ENCODE measurements at regions not wholly inside any gene's neighbourhood (a gene's known extent, or its start where the extent isn't known, plus 50 kb on each side); places are given as distances from the start of the nearest gene placed in this dataset.

- TF ChIP-seq TCF12 (IDR thresholded peaks at IDR 0.05; ENCODE audit: low read depth, low read length), result no peak
- no peak for TF ChIP-seq SRF (IDR thresholded peaks at IDR 0.05; ENCODE audit: low read depth, low read length)
- TF ChIP-seq CEBPB (IDR thresholded peaks at IDR 0.05; ENCODE audit: low read depth, low read length), result no peak
- TF ChIP-seq RNF2 (IDR thresholded peaks at IDR 0.05; ENCODE audit: borderline replicate concordance, low read depth, low read length, missing control alignments, poor library complexity, severe bottlenecking), result no peak
- no peak for TF ChIP-seq NRF1 (IDR thresholded peaks at IDR 0.05; ENCODE audit: low read depth, low read length)
These were observed 58.4 kb upstream of the SORBS2 start for GRCh38 chr4:185870366-185870765.

Data from H1 (cell line).